ENCODE measurements at regions not wholly inside any gene's neighbourhood (a gene's known extent, or its start where the extent isn't known, plus 50 kb on each side); places are given as distances from the start of the nearest gene placed in this dataset.
"Not testable (repeated sequence)": the region's sequence is repeated elsewhere in the genome, so short reads cannot be mapped to it uniquely, and the experiment has no call there.

DNA sequence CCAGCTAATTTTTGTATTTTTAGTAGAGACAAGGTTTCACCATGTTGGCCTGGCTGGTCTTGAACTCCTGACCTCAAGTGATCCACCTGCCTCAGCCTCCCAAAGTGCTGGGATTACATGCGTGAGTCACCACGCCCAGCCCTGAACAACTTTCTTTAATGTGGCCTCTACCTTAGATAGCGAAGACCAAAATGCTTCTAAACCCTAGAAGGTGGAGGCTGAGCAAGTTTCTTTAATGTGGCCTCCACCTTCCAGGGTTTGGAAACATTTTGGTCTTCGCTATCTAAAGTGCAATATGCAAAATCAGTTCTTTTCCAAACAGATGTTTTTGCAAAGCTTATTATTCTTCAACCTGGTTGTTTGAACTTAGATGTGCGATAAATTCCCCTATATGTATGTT is 70.5 kb upstream of the ITGB1 start:
- TF ChIP-seq CTCF (conservative IDR thresholded peaks at IDR 0.05; ENCODE audit: low read length); EZH2phosphoT487 (IDR thresholded peaks at IDR 0.05; ENCODE audit: borderline replicate concordance, low read depth, low read length): not testable (repeated sequence)

Data from OCI-LY7 (cell line).